ENCODE measurements at regions not wholly inside any gene's neighbourhood (a gene's known extent, or its start where the extent isn't known, plus 50 kb on each side); places are given as distances from the start of the nearest gene placed in this dataset.

- no peak overlapping the region for H3K4me3 ChIP-seq (ENCODE audit: low read depth, low read length)
- TF ChIP-seq, protein P1, sequence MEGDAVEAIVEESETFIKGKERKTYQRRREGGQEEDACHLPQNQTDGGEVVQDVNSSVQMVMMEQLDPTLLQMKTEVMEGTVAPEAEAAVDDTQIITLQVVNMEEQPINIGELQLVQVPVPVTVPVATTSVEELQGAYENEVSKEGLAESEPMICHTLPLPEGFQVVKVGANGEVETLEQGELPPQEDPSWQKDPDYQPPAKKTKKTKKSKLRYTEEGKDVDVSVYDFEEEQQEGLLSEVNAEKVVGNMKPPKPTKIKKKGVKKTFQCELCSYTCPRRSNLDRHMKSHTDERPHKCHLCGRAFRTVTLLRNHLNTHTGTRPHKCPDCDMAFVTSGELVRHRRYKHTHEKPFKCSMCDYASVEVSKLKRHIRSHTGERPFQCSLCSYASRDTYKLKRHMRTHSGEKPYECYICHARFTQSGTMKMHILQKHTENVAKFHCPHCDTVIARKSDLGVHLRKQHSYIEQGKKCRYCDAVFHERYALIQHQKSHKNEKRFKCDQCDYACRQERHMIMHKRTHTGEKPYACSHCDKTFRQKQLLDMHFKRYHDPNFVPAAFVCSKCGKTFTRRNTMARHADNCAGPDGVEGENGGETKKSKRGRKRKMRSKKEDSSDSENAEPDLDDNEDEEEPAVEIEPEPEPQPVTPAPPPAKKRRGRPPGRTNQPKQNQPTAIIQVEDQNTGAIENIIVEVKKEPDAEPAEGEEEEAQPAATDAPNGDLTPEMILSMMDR (IDR thresholded peaks at IDR 0.05; ENCODE audit: insufficient read depth, low read depth, low read length), result no peak
- no peak for DNase-seq (ENCODE audit: low read depth)
Observed at GRCh38 chr4:100721077-100721476, 203.3 kb upstream of the EMCN start.

DNA sequence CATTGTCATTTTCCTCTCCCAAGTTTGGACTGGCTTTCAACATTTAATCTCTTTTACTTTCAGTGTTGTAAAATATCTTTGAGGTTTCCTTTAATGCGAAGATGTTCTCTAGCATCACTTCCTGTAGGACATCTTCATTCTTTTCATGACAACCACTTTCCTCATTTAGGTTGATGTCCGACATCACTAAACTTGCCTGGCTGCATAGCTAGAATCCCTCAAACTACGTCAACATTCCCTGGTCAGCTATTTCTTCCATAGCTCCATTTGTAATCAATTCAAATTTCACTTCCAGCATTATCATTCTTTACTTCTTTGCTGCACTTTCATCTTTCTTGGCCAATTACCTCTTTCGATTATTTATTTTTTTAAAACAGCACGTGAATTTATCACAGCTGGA, 198.6 kb upstream of the EMCN start:
- H3K4me3 ChIP-seq (ENCODE audit: low read depth, low read length), result no peak overlapping the region
- DNase-seq (ENCODE audit: low read depth), result no peak
- TF ChIP-seq, protein P1 (IDR thresholded peaks at IDR 0.05; ENCODE audit: insufficient read depth, low read depth, low read length), result no peak

DNA sequence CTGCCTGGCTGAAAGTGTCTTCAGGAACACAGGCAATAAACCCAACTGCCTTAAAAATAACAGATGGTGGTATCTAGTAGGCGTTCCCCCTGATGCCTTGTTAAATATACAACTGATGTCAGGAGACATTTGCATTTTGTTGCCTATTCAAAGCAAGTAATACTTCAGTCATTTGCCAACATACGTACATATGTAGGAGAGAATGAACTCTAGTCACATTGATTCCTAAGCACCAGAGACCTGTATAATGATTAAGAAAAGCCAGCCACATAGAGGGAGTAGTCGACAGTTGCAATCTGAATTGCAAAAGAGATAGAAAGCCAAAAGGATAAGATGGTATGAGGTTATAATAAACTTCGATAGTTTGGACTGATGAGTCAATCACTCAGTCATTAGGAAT, 191.0 kb upstream of the EMCN start:
- no peak for DNase-seq (ENCODE audit: low read depth)
- TF ChIP-seq, protein P1 (IDR thresholded peaks at IDR 0.05; ENCODE audit: insufficient read depth, low read depth, low read length), result no peak
- no peak overlapping the region for H3K4me3 ChIP-seq (ENCODE audit: low read depth, low read length)

- TF ChIP-seq, protein P1 (IDR thresholded peaks at IDR 0.05; ENCODE audit: insufficient read depth, low read depth, low read length), result no peak
- no peak for DNase-seq (ENCODE audit: low read depth)
- no peak overlapping the region for H3K4me3 ChIP-seq (ENCODE audit: low read depth, low read length)
Observed at GRCh38 chr4:100707786-100708185, 190.0 kb upstream of the EMCN start.

DNA sequence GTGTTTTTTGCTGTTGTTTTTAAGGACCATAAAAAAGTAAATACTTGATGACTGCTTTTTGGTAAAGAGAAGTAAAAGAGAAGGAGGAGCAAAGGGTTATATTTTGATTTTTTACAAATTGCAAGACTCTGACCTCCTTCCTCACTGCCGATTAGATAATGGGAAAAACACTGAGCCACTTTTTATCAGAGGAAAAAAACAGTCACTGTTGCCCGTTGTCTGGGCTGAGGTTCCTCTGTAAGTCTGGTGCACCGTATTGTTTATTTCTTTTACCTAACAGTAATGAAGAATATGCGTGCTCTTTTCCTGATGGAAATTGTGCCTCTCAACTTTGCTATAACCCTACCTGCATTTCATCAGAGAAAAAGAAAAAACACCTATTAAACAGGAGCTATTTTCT, 178.7 kb upstream of the EMCN start:
- no peak for DNase-seq (ENCODE audit: low read depth)
- TF ChIP-seq, protein P1 (IDR thresholded peaks at IDR 0.05; ENCODE audit: insufficient read depth, low read depth, low read length), result no peak
- no peak overlapping the region for H3K4me3 ChIP-seq (ENCODE audit: low read depth, low read length)

DNA sequence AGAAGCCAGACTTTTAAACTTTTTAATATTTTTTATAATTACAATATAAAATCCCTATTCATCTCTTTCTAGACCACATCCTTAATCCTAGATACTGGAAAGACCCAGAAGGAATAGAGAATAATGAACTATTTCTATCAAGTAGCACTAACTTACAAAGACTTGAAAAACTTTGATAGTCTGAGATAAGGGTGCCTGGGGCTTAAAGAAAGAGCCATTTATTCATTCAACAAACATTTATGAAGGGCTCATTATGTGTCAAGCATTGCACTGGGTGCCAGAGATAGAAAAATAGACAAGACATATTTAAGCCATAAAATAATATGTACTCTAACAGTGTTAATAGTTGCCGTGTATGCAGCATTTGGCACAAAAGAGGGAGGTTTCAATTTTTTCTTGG, 178.0 kb upstream of the EMCN start:
- TF ChIP-seq, protein P1 (IDR thresholded peaks at IDR 0.05; ENCODE audit: insufficient read depth, low read depth, low read length), result no peak
- DNase-seq (ENCODE audit: low read depth), result no peak
- no peak overlapping the region for H3K4me3 ChIP-seq (ENCODE audit: low read depth, low read length)

GRCh38 chr4:100695039-100695654, 177.3 kb upstream of the EMCN start:
- TF ChIP-seq, protein P1 (IDR thresholded peaks at IDR 0.05; ENCODE audit: insufficient read depth, low read depth, low read length), result no peak
- no peak overlapping the region for H3K4me3 ChIP-seq (ENCODE audit: low read depth, low read length)
- DNase-seq (ENCODE audit: low read depth), result no peak

Measured in fibroblast of villous mesenchyme (primary cell).